DND-41 (cell line): ENCODE measurements at regions not wholly inside any gene's neighbourhood (a gene's known extent, or its start where the extent isn't known, plus 50 kb on each side); places are given as distances from the start of the nearest gene placed in this dataset.

Experiments
- CTCF ChIP-seq: IDR thresholded peaks from 2 replicates; pipeline ENCODE4 v1.5.1; 2012; ENCODE audit warnings: borderline replicate concordance, low read length, moderate library complexity, mild to moderate bottlenecking; ENCODE audit not compliant: poor library complexity, severe bottlenecking; ENCODE audit errors: extremely low read depth
- EZH2 ChIP-seq: IDR thresholded peaks from 3 replicates; pipeline ENCODE4 v1.6.1; 2012; ENCODE audit warnings: borderline replicate concordance, low read depth, mild to moderate bottlenecking, moderate library complexity, low read length, inconsistent platforms; ENCODE audit not compliant: severe bottlenecking

GRCh38 chr12:107263980-107264379 lies 170.6 kb upstream of the CRY1 start:
- TF ChIP-seq CTCF, result no peak
- TF ChIP-seq EZH2, result no peak
